ENCODE measurements at regions not wholly inside any gene's neighbourhood (a gene's known extent, or its start where the extent isn't known, plus 50 kb on each side); places are given as distances from the start of the nearest gene placed in this dataset.

- Histone ChIP-seq H3K4me3 (ENCODE audit: low read depth, low read length) (no peak overlapping the region), H3K36me3 (ENCODE audit: control insufficient read depth, insufficient read depth, low read length) (no peaks in the 10 kb centered on the region), H3K27me3 (ENCODE audit: control insufficient read depth, insufficient read depth, low read length) (no peaks in the 10 kb centered on the region), H3K9me3 (ENCODE audit: control insufficient read depth in 2 of 2, low read length in 2 of 2) (peaks cover 0 to 19% of the 10 kb centered on the region in 2 experiments), H3K27ac (ENCODE audit: insufficient read depth, low read length, poor library complexity, severe bottlenecking) (no peak overlapping the region), H3K4me1 (ENCODE audit: control insufficient read depth, insufficient read depth, low read length, poor library complexity, severe bottlenecking) (no peaks in the 10 kb centered on the region)
- Mint-ChIP-seq H3K4me3 (no peak overlapping the region), H3K4me1 (peaks cover 0 to 5% (median 0%) of the 10 kb centered on the region in 4 donors), H3K36me3 (peaks cover 3% of the 10 kb centered on the region), H3K27me3 (no peaks in the 10 kb centered on the region), H3K9me3 (peaks cover 4 to 33% (median 10%) of the 10 kb centered on the region in 7 donors), H3K27ac (no peak overlapping the region)
- DNase-seq (no peak), ATAC-seq (ENCODE audit: low read depth in 2 of 2) (no peak)
Measured at GRCh38 chr18:29191263-29191662, 1014.3 kb upstream of the CDH2 start.

DNA sequence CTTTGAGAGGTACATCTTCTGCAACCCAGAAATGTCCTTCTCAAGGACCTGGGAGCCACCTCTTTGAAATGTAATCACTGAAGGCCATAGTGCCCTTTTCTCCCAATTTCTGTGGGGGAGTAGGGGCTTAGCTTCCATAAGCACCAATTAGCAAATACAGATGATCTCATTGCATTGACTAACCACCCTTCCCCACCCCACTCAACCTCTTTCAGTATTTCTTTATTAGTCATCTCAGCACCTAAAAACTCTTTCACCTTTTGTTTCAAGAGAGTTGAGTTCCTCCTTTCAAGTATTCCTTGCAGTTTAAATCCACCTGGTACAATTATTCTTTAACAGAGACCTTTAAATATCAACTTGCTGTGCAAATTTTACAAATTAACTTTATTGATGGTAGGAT lies 1011.8 kb upstream of the CDH2 start:
- Histone ChIP-seq H3K27ac (ENCODE audit: insufficient read depth, low read length, poor library complexity, severe bottlenecking) (no peak overlapping the region), H3K36me3 (ENCODE audit: control insufficient read depth, insufficient read depth, low read length) (no peaks in the 10 kb centered on the region), H3K4me1 (ENCODE audit: control insufficient read depth, insufficient read depth, low read length, poor library complexity, severe bottlenecking) (no peaks in the 10 kb centered on the region), H3K27me3 (ENCODE audit: control insufficient read depth, insufficient read depth, low read length) (no peaks in the 10 kb centered on the region), H3K9me3 (ENCODE audit: control insufficient read depth in 2 of 2, low read length in 2 of 2) (peaks cover 2 to 17% of the 10 kb centered on the region in 2 experiments), H3K4me3 (ENCODE audit: low read depth, low read length) (no peak overlapping the region)
- H3K9me3 Mint-ChIP-seq = peaks cover 3 to 37% (median 12%) of the 10 kb centered on the region in 7 donors
- no peak overlapping the region for H3K4me3 Mint-ChIP-seq
- no peak for ATAC-seq (ENCODE audit: low read depth in 2 of 2)
- no peak for DNase-seq
- H3K36me3 Mint-ChIP-seq = peaks cover 3% of the 10 kb centered on the region
- no peak overlapping the region for H3K27ac Mint-ChIP-seq
- H3K4me1 Mint-ChIP-seq = peaks cover 0 to 5% (median 0%) of the 10 kb centered on the region in 4 donors
- H3K27me3 Mint-ChIP-seq = no peaks in the 10 kb centered on the region

GRCh38 chr18:29185801-29186200 lies 1008.9 kb upstream of the CDH2 start:
- no peaks in the 10 kb centered on the region for H3K36me3 ChIP-seq (ENCODE audit: control insufficient read depth, insufficient read depth, low read length)
- DNase-seq (no peak), ATAC-seq (ENCODE audit: low read depth in 2 of 2) (no peak)
- H3K4me1 Mint-ChIP-seq = peaks cover 0 to 5% (median 0%) of the 10 kb centered on the region in 4 donors
- H3K9me3 Mint-ChIP-seq = peaks cover 4 to 32% (median 12%) of the 10 kb centered on the region in 7 donors
- H3K9me3 ChIP-seq (ENCODE audit: control insufficient read depth in 2 of 2, low read length in 2 of 2) = peaks cover 2 to 8% of the 10 kb centered on the region in 2 experiments
- H3K4me3 ChIP-seq (ENCODE audit: low read depth, low read length) = no peak overlapping the region
- H3K27me3 ChIP-seq (ENCODE audit: control insufficient read depth, insufficient read depth, low read length) = no peaks in the 10 kb centered on the region
- no peak overlapping the region for H3K4me3 Mint-ChIP-seq
- H3K27ac Mint-ChIP-seq = no peak overlapping the region
- peaks cover 3% of the 10 kb centered on the region for H3K36me3 Mint-ChIP-seq
- H3K27me3 Mint-ChIP-seq = no peaks in the 10 kb centered on the region
- no peak overlapping the region for H3K27ac ChIP-seq (ENCODE audit: insufficient read depth, low read length, poor library complexity, severe bottlenecking)
- no peaks in the 10 kb centered on the region for H3K4me1 ChIP-seq (ENCODE audit: control insufficient read depth, insufficient read depth, low read length, poor library complexity, severe bottlenecking)

GRCh38 chr18:29184654-29185053 lies 1007.7 kb upstream of the CDH2 start:
- no peak for DNase-seq
- H3K4me3 ChIP-seq (ENCODE audit: low read depth, low read length) = no peak overlapping the region
- H3K4me3 Mint-ChIP-seq = no peak overlapping the region
- H3K9me3 Mint-ChIP-seq = peaks cover 2 to 33% (median 10%) of the 10 kb centered on the region in 7 donors
- no peaks in the 10 kb centered on the region for H3K27me3 ChIP-seq (ENCODE audit: control insufficient read depth, insufficient read depth, low read length)
- no peak for ATAC-seq (ENCODE audit: low read depth in 2 of 2)
- H3K27ac Mint-ChIP-seq = no peak overlapping the region
- H3K4me1 ChIP-seq (ENCODE audit: control insufficient read depth, insufficient read depth, low read length, poor library complexity, severe bottlenecking) = no peaks in the 10 kb centered on the region
- H3K27me3 Mint-ChIP-seq = no peaks in the 10 kb centered on the region
- H3K4me1 Mint-ChIP-seq = peaks cover 0 to 3% (median 0%) of the 10 kb centered on the region in 4 donors
- no peak overlapping the region for H3K27ac ChIP-seq (ENCODE audit: insufficient read depth, low read length, poor library complexity, severe bottlenecking)
- no peaks in the 10 kb centered on the region for H3K36me3 ChIP-seq (ENCODE audit: control insufficient read depth, insufficient read depth, low read length)
- peaks cover 1% of the 10 kb centered on the region for H3K36me3 Mint-ChIP-seq
- peaks cover 2 to 13% of the 10 kb centered on the region in 2 experiments for H3K9me3 ChIP-seq (ENCODE audit: control insufficient read depth in 2 of 2, low read length in 2 of 2)

GRCh38 chr18:29181151-29181901 lies 1004.4 kb upstream of the CDH2 start:
- H3K27ac ChIP-seq (ENCODE audit: insufficient read depth, low read length, poor library complexity, severe bottlenecking) = no peak overlapping the region
- H3K27me3 ChIP-seq (ENCODE audit: control insufficient read depth, insufficient read depth, low read length) = no peaks in the 10 kb centered on the region
- no peak overlapping the region for H3K27ac Mint-ChIP-seq
- H3K4me3 Mint-ChIP-seq = no peak overlapping the region
- H3K36me3 ChIP-seq (ENCODE audit: control insufficient read depth, insufficient read depth, low read length) = no peaks in the 10 kb centered on the region
- no peaks in the 10 kb centered on the region for H3K27me3 Mint-ChIP-seq
- no peaks in the 10 kb centered on the region for H3K4me1 Mint-ChIP-seq
- H3K4me3 ChIP-seq (ENCODE audit: low read depth, low read length) = no peak overlapping the region
- no peak for ATAC-seq (ENCODE audit: low read depth in 2 of 2)
- no peaks in the 10 kb centered on the region for H3K4me1 ChIP-seq (ENCODE audit: control insufficient read depth, insufficient read depth, low read length, poor library complexity, severe bottlenecking)
- DNase-seq = no peak
- peaks cover 2 to 5% of the 10 kb centered on the region in 2 experiments for H3K9me3 ChIP-seq (ENCODE audit: control insufficient read depth in 2 of 2, low read length in 2 of 2)
- peaks cover 3 to 42% (median 10%) of the 10 kb centered on the region in 7 donors for H3K9me3 Mint-ChIP-seq
- no peaks in the 10 kb centered on the region for H3K36me3 Mint-ChIP-seq

GRCh38 chr18:29176681-29177080 lies 999.8 kb upstream of the CDH2 start:
- Mint-ChIP-seq H3K4me1 (no peaks in the 10 kb centered on the region), H3K4me3 (no peak overlapping the region), H3K27me3 (no peaks in the 10 kb centered on the region), H3K9me3 (peaks cover 5 to 35% (median 9%) of the 10 kb centered on the region in 7 donors), H3K36me3 (no peaks in the 10 kb centered on the region), H3K27ac (no peak overlapping the region)
- Histone ChIP-seq H3K9me3 (ENCODE audit: control insufficient read depth in 2 of 2, low read length in 2 of 2) (peaks cover 0 to 10% of the 10 kb centered on the region in 2 experiments), H3K27me3 (ENCODE audit: control insufficient read depth, insufficient read depth, low read length) (no peaks in the 10 kb centered on the region), H3K36me3 (ENCODE audit: control insufficient read depth, insufficient read depth, low read length) (no peaks in the 10 kb centered on the region), H3K4me3 (ENCODE audit: low read depth, low read length) (no peak overlapping the region), H3K27ac (ENCODE audit: insufficient read depth, low read length, poor library complexity, severe bottlenecking) (no peak overlapping the region), H3K4me1 (ENCODE audit: control insufficient read depth, insufficient read depth, low read length, poor library complexity, severe bottlenecking) (no peaks in the 10 kb centered on the region)
- ATAC-seq (ENCODE audit: low read depth in 2 of 2) (no peak), DNase-seq (no peak)

- Mint-ChIP-seq H3K27me3 (no peaks in the 10 kb centered on the region), H3K4me1 (no peaks in the 10 kb centered on the region), H3K27ac (no peak overlapping the region), H3K36me3 (no peaks in the 10 kb centered on the region), H3K9me3 (peaks cover 3 to 27% (median 11%) of the 10 kb centered on the region in 7 donors), H3K4me3 (no peak overlapping the region)
- Histone ChIP-seq H3K4me3 (ENCODE audit: low read depth, low read length) (no peak overlapping the region), H3K9me3 (ENCODE audit: control insufficient read depth in 2 of 2, low read length in 2 of 2) (peaks cover 3 to 6% of the 10 kb centered on the region in 2 experiments), H3K36me3 (ENCODE audit: control insufficient read depth, insufficient read depth, low read length) (no peaks in the 10 kb centered on the region), H3K27me3 (ENCODE audit: control insufficient read depth, insufficient read depth, low read length) (no peaks in the 10 kb centered on the region), H3K4me1 (ENCODE audit: control insufficient read depth, insufficient read depth, low read length, poor library complexity, severe bottlenecking) (no peaks in the 10 kb centered on the region), H3K27ac (ENCODE audit: insufficient read depth, low read length, poor library complexity, severe bottlenecking) (no peak overlapping the region)
- ATAC-seq (ENCODE audit: low read depth in 2 of 2) (no peak), DNase-seq (no peak)
Measured at GRCh38 chr18:29174891-29175290, 998.0 kb upstream of the CDH2 start.

GRCh38 chr18:29172756-29173067 lies 995.8 kb upstream of the CDH2 start:
- H3K9me3 ChIP-seq (ENCODE audit: control insufficient read depth in 2 of 2, low read length in 2 of 2) = peaks cover 3 to 5% of the 10 kb centered on the region in 2 experiments
- ATAC-seq (ENCODE audit: low read depth in 2 of 2) (no peak), DNase-seq (no peak)
- no peaks in the 10 kb centered on the region for H3K4me1 ChIP-seq (ENCODE audit: control insufficient read depth, insufficient read depth, low read length, poor library complexity, severe bottlenecking)
- Mint-ChIP-seq H3K27ac (no peak overlapping the region), H3K4me3 (no peak overlapping the region), H3K27me3 (no peaks in the 10 kb centered on the region), H3K4me1 (no peaks in the 10 kb centered on the region), H3K36me3 (no peaks in the 10 kb centered on the region), H3K9me3 (peaks cover 3 to 29% (median 11%) of the 10 kb centered on the region in 7 donors)
- H3K27ac ChIP-seq (ENCODE audit: insufficient read depth, low read length, poor library complexity, severe bottlenecking) = no peak overlapping the region
- H3K27me3 ChIP-seq (ENCODE audit: control insufficient read depth, insufficient read depth, low read length) = no peaks in the 10 kb centered on the region
- H3K4me3 ChIP-seq (ENCODE audit: low read depth, low read length) = no peak overlapping the region
- H3K36me3 ChIP-seq (ENCODE audit: control insufficient read depth, insufficient read depth, low read length) = no peaks in the 10 kb centered on the region

Measured in CD4-positive, CD25-positive, alpha-beta regulatory T cell (primary cell).